Prostate gland (tissue), 2 donors: ENCODE measurements at regions not wholly inside any gene's neighbourhood (a gene's known extent, or its start where the extent isn't known, plus 50 kb on each side); places are given as distances from the start of the nearest gene placed in this dataset.

Experiments used
- POLR2A ChIP-seq: fragments of 450-650 bp; IDR thresholded peaks from one replicate; pipeline ENCODE4 v1.6.1; 2016; ENCODE audit warnings: antibody characterized with exemption, mild to moderate bottlenecking
- POLR2AphosphoS5 ChIP-seq: sonication (generic); formaldehyde crosslinking; IDR thresholded peaks from one replicate; pipeline ENCODE4 v1.6.1; 2017; ENCODE audit warnings: antibody characterized with exemption
- TF ChIP-seq, protein P1 (sequence below), 4 experiments: fragments of 200-600 bp in 2 of 4; fragments of 450-650 bp in 2 of 4; sonication (generic) in 2 of 4; IDR thresholded peaks; 1 replicate in 3 of 4; 2 replicates in 1 of 4; pipeline ENCODE4 v1.5.1; 2016 to 2019; ENCODE audit warnings: antibody characterized with exemption in 4 of 4, mild to moderate bottlenecking in 2 of 4, moderate library complexity in 2 of 4

DNA sequence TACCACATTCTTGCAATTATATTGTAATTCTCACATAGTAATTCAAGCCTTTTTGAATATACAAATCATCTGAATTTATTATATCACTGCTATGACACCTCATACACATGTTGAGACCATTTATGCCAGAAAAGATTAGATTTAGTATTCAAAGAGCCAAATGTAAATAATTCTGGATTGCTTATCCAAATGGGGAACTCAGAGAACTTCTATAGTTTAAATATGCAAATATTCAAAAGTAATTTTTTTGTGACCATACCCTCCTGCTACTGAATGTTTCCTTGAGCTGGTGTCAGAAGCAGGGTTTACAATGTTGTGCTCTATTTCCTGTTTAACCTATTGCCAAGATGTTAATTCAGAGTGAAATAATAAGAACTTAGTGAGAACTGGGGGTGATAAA lies 372.2 kb downstream of the TRIML1 start:
- TF ChIP-seq, protein P1, sequence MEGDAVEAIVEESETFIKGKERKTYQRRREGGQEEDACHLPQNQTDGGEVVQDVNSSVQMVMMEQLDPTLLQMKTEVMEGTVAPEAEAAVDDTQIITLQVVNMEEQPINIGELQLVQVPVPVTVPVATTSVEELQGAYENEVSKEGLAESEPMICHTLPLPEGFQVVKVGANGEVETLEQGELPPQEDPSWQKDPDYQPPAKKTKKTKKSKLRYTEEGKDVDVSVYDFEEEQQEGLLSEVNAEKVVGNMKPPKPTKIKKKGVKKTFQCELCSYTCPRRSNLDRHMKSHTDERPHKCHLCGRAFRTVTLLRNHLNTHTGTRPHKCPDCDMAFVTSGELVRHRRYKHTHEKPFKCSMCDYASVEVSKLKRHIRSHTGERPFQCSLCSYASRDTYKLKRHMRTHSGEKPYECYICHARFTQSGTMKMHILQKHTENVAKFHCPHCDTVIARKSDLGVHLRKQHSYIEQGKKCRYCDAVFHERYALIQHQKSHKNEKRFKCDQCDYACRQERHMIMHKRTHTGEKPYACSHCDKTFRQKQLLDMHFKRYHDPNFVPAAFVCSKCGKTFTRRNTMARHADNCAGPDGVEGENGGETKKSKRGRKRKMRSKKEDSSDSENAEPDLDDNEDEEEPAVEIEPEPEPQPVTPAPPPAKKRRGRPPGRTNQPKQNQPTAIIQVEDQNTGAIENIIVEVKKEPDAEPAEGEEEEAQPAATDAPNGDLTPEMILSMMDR (IDR thresholded peaks at IDR 0.05), result no peak
- TF ChIP-seq POLR2A, result no peak
- no peak for TF ChIP-seq POLR2AphosphoS5
